Right lobe of liver (tissue), 6 donors: ENCODE measurements at regions not wholly inside any gene's neighbourhood (a gene's known extent, or its start where the extent isn't known, plus 50 kb on each side); places are given as distances from the start of the nearest gene placed in this dataset.

Experiments used
- ATAC-seq, 4 donors: fragments of 200-7000 bp; cut with Tn5 transposase; one replicate each; pipeline ENCODE4 v1.9.1; 2020; ENCODE audit warnings: mild to moderate bottlenecking in 4 of 4, moderate library complexity in 4 of 4
- DNase-seq, 3 donors: peaks; one replicate each; pipeline ENCODE4 v3.0.0-alpha.2; 2020
- H3K27ac ChIP-seq, 3 donors: fragments of 200-600 bp; one replicate each; pipeline ENCODE4 v1.8.0; 2022
- H3K27me3 ChIP-seq, 2 donors: fragments of 200-600 bp; one replicate each; pipeline ENCODE4 v1.8.0; 2022
- H3K36me3 ChIP-seq, 4 donors: fragments of 200-600 bp; sonication (generic) in 1 of 4; one replicate each; pipeline versions ENCODE4 v1.5.1 to v1.8.0; 2017 to 2022; ENCODE audit warnings: control low read depth in 1 of 4
- H3K4me1 ChIP-seq, 4 donors: fragments of 200-600 bp; sonication (generic) in 1 of 4; one replicate each; pipeline versions ENCODE4 v1.5.1 to v1.8.0; 2017 to 2022; ENCODE audit warnings: control low read depth in 1 of 4
- H3K4me3 ChIP-seq, 3 donors: fragments of 200-600 bp; one replicate each; pipeline ENCODE4 v1.8.0; 2022
- H3K9me3 ChIP-seq, 4 donors: fragments of 200-600 bp; sonication (generic) in 1 of 4; one replicate each; pipeline versions ENCODE4 v1.5.1 to v1.8.0; 2017 to 2022; ENCODE audit warnings: control low read depth in 1 of 4
- CTCF ChIP-seq, 4 donors: fragments of 200-600 bp in 3 of 4; fragments of 450-650 bp in 1 of 4; IDR thresholded peaks; one replicate each; pipeline versions ENCODE4 v1.5.1 to v1.8.0; 2016 to 2022; ENCODE audit warnings: antibody characterized with exemption in 4 of 4, mild to moderate bottlenecking in 2 of 4
- POLR2A ChIP-seq: fragments of 450-650 bp; IDR thresholded peaks from one replicate; pipeline ENCODE4 v1.6.1; 2017; ENCODE audit warnings: antibody characterized with exemption, mild to moderate bottlenecking
- WGBS: methylation state at CpG from one replicate; pipeline ENCODE4 v1.1.6; 2018; ENCODE audit warnings: low coverage, low lambda C conversion rate; ENCODE audit not compliant: insufficient coverage; ENCODE audit errors: missing lambda C conversion rate; 5-methylcytosine and 5-hydroxymethylcytosine counted together
- intact Hi-C, 2 donors: fragments of 100-400 bp; cut with DNase I; formaldehyde crosslinking; loops; one replicate each; pipeline versions ENCODE4 v1.11.2 to v1.14.1; 2022
- donor health status: DM: no; HTN: yes; CAD: no.
- donor health status: DM: no; HTN: no; CAD: no.
- donor health status: DM: no; HTN: no; CAD: no.
- donor health status: DM: no; HTN: yes; CAD: no.
- donor health status: DM: no; HTN: yes; CAD: no.

DNA sequence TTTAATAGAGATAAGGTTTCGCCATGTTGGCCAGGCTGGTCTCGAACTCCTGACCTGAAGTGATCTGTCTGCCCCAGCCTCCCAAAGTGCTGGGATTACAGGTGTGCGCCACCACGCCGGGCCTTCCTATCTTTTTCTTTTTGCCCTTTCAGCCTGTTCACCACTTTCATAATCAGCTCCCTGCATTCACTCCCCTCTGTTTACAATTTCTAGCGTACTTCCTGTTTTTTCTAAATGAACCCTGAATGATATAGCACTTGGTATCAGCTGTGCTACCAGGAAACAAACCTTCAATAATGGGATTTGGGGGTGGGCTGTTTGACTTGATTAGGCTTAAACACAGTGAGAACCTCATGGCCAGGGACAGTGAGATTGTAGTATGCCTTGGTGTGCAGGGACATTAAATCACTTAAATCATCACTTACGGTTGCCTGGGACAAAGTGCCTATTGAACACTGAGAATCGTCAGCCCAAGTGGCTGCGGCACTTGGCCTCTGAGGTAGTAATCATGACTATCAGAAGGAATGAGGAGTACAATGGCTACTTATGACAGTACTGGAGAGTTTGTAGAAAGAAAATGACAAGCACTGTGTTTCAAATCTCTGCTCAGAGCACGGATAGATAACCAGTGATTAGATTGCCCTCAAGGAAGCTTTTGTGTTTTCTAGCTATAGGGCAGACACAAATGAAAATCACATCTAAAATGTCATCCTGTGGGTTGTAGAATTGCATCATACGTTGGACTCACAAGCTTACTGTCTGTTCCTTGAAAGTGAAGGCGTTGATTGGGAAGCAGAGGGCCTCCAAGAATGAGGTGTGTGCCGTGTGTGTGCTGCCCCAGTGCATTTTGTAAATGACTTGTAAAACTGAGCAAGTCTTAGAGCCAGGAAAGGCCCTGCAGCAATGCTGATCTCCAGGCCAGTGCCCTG is 661.8 kb downstream of the MATN1 start:
- no peak for TF ChIP-seq CTCF (IDR thresholded peaks at IDR 0.05)
- TF ChIP-seq POLR2A, result no peak
- Histone ChIP-seq H3K4me1 (no peaks in the 10 kb centered on the region), H3K4me3 (no peak overlapping the region), H3K27ac (no peak overlapping the region), H3K9me3 (no peaks in the 10 kb centered on the region), H3K27me3 (no peaks in the 10 kb centered on the region), H3K36me3 (no peaks in the 10 kb centered on the region)
- DNase-seq (no peak), ATAC-seq (peak in 1 of 4 donors; percentile 37)
- intact Hi-C loops, result no loop called here
- WGBS, result 48% methylated on average over 9 of the region's 13 CpGs

DNA sequence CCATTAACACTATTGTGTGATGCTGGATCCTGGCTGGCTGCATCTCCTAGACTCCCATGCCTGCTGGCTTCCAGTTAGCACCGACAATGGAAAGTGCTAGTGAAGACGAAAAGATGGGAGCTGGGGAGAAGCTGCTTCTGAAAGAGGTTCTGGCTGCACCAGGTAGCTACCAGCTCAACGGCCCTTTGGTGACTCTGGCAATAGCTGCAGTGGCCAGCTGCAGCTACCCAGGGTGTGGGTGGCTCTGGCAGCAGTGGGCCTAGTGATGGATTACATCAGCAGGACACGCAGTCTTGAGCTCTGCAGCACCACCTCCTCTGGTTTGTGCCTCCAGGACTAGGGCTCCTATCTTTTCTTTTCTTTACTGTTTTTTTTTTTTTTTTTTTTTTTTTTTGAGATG is 662.6 kb downstream of the MATN1 start:
- Histone ChIP-seq H3K4me1 (no peaks in the 10 kb centered on the region), H3K9me3 (no peaks in the 10 kb centered on the region), H3K4me3 (no peak overlapping the region), H3K27me3 (no peaks in the 10 kb centered on the region), H3K27ac (no peak overlapping the region), H3K36me3 (no peaks in the 10 kb centered on the region)
- TF ChIP-seq POLR2A (no peak), CTCF (IDR thresholded peaks at IDR 0.05) (no peak)
- DNase-seq (no peak), ATAC-seq (no peak)
- intact Hi-C loops, result no loop called here
- 83% methylated on average over 1 of the region's 4 CpGs for WGBS

- intact Hi-C loops, result no loop called here
- 23% methylated on average over 3 of the region's 4 CpGs for WGBS
These were observed 664.4 kb downstream of the MATN1 start for GRCh38 chr1:30058970-30059369.

GRCh38 chr1:30054126-30054525 is 669.3 kb downstream of the MATN1 start:
- Histone ChIP-seq H3K4me3 (no peak overlapping the region), H3K9me3 (no peaks in the 10 kb centered on the region), H3K27ac (no peak overlapping the region), H3K4me1 (no peaks in the 10 kb centered on the region), H3K36me3 (no peaks in the 10 kb centered on the region), H3K27me3 (no peaks in the 10 kb centered on the region)
- no peak for DNase-seq
- intact Hi-C loops, result no loop called here
- WGBS, result 13% methylated on average over 1 of the region's 1 CpG
- no peak for ATAC-seq
- TF ChIP-seq CTCF (IDR thresholded peaks at IDR 0.05) (no peak), POLR2A (no peak)

More at GRCh38 chr1:30058970-30059369, 664.4 kb downstream of the MATN1 start:
- Histone ChIP-seq H3K4me1 (no peaks in the 10 kb centered on the region), H3K9me3 (no peaks in the 10 kb centered on the region), H3K27me3 (no peaks in the 10 kb centered on the region), H3K27ac (no peak overlapping the region), H3K4me3 (no peak overlapping the region), H3K36me3 (no peaks in the 10 kb centered on the region)
- TF ChIP-seq CTCF (IDR thresholded peaks at IDR 0.05) (no peak), POLR2A (no peak)
- DNase-seq (no peak), ATAC-seq (no peak)
